KOPT-K1 (cell line): ENCODE measurements at regions not wholly inside any gene's neighbourhood (a gene's known extent, or its start where the extent isn't known, plus 50 kb on each side); places are given as distances from the start of the nearest gene placed in this dataset.

Source experiments
- H3K27ac ChIP-seq: fragments of 200-600 bp; sonication (generic); 2 replicates; pipeline ENCODE4 v1.5.1; 2016; ENCODE audit warnings: antibody characterized with exemption, mild to moderate bottlenecking, low read depth, low read length; ENCODE audit not compliant: poor library complexity, severe bottlenecking
- H3K36me3 ChIP-seq: fragments of 200-600 bp; sonication (generic); 2 replicates; pipeline ENCODE4 v1.5.1; 2017; ENCODE audit warnings: antibody characterized with exemption, mild to moderate bottlenecking, low read length, moderate library complexity; ENCODE audit not compliant: insufficient read depth
- H3K9me3 ChIP-seq: fragments of 200-600 bp; sonication (generic); 2 replicates; pipeline ENCODE4 v1.5.1; 2017; ENCODE audit warnings: antibody characterized with exemption, low read length, mild to moderate bottlenecking; ENCODE audit not compliant: insufficient read depth, poor library complexity, severe bottlenecking

DNA sequence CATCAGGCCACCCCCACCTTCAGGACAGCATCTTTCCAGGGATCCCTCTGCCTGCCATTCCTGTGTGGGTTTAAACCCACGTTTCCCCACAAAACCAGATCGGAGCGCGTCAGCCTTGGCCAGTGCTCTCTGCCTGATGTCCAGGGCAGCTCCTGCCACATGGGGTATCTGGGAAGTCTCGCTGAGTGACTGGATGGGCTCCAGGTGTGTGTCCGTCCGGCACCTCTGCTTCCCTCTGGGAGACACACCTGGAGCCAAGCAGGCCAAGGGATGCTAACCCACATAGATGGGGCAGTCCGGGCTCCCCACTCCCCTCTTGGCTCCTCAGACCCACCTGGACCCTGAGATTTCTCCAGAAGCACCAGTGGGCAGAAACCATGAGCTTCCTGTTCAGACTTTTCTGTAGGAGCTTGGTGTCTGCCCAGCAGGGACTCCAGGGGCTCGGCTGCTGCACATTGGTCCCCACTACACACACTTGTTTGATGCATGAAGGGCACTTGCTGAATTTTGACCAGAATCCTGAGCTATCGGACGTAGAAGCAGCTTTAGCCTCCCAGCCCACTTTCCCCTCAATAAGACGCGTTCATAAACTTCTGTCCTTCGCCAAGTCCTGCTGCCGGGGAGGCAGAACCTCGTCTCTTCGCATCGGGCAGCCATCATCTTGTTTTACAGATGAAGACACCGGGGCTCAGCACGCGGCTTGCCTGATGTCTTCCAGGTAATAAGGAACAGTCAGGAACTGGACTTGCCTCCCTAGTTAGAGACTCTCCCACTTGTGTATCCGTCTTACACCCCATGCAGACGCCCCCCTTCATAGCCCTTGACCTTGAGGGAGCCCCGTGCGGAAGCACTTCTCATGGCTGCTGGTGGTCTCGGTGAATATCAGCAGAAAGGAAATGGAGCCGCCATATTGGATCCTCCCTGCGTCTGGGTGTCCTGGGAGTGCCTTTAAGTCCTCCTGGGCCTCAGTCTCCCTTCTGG, 91.6 kb upstream of the ZNF469 start:
- H3K27ac ChIP-seq = no peak overlapping the region
- peaks cover 47% of the 10 kb centered on the region for H3K9me3 ChIP-seq
- no peaks in the 10 kb centered on the region for H3K36me3 ChIP-seq

DNA sequence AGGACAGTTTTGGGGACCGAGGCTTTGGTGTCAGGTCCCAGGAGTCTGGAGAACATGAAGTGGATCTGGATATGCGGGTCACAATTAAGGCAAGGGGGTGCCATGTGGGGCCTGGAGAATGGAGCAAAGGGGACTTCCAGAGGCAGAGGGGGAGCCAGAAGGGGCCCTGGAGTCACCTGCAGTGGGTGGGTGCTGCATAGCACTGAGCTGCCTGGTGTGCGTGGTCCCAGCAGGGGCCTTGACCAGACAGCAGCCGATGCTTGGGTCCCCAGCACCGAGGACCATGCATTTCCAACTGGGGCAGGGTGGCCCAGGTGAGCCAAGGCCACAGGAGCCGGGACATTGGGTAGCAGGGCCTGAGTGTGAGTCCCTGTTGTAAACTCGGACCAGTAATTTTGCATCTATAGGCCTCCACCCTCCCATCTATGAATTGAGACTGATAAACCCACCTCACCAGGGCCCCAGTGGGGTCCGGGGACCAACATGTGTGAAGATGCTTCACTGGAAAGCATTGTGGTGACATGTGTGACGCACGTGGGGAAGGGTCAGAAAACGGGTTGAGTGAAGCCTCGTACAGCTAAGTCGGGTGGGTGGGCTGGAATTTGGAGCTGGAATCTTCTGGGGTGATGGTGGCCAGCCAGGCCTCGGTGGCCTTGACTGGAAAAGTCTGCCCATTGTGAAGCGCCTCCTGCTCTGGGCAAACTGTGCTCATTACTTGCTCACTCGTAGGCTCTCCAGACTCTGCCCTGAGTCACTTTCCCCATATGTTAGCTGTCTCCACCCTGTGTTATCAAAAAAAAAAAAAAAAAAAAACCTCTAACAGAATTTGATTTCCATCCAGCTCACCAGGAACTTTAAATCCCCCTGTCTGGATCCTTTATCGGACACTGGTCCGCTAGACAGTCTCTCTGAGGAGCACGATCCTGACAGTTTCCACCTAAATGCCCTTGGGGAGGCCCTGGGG, 90.5 kb upstream of the ZNF469 start:
- Histone ChIP-seq H3K27ac (no peak overlapping the region), H3K36me3 (no peaks in the 10 kb centered on the region), H3K9me3 (peaks cover 35% of the 10 kb centered on the region)

DNA sequence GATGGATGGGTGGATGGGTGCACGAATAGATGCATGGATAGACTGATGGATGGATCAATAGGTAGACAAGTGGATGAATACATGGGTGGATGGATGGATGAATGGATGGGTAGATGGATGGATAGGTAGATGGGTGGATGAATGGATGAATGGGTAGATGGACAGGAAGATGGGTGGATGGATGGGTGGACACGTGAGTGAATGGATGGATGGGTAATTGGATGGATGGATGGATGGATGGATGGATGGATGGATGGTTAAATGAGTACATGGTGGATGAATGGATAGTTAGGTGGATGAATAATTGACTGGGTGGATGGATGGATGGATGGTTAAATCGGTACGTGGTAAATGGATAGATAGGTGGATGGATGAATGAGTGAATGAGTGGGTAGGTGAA, 89.7 kb upstream of the ZNF469 start:
- Histone ChIP-seq H3K27ac (no peak overlapping the region), H3K36me3 (no peaks in the 10 kb centered on the region), H3K9me3 (peaks cover 27% of the 10 kb centered on the region)

DNA sequence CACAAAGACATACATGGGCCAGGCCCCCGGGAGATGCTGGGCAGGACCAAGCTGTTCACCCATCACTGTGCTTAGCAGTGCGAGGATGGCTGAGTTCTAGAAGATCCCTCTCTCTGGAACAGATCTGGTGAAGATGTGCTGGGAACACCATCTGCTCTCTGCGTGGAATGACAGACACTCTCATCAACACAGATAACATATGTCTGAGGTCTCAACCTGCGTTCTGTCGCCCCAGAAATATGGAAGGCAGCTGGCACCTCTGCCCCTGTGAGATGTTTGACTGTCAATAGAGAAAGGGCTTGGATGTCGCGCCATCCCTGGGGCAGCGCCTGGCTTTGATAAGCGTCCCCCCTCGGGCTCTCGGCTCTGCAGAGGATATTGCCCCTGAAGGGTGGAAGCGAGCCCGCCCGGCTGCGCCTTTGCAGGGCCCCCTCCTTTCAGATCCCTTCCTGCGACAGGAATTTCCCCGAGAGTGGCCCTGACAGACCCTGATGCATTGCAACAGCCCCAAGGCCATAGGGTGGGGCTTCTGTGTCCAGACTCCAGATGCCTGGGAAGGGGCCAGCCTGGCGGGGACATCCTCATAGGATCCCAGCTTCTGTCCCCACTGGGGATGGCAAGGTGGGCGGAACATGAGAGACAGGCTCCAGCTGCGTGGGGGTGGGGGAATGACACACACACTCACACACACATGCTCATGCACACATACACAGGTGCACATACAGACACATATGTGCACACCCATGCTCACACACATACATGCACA, 86.9 kb upstream of the ZNF469 start:
- Histone ChIP-seq H3K9me3 (peaks cover 7% of the 10 kb centered on the region), H3K27ac (no peak overlapping the region), H3K36me3 (no peaks in the 10 kb centered on the region)

DNA sequence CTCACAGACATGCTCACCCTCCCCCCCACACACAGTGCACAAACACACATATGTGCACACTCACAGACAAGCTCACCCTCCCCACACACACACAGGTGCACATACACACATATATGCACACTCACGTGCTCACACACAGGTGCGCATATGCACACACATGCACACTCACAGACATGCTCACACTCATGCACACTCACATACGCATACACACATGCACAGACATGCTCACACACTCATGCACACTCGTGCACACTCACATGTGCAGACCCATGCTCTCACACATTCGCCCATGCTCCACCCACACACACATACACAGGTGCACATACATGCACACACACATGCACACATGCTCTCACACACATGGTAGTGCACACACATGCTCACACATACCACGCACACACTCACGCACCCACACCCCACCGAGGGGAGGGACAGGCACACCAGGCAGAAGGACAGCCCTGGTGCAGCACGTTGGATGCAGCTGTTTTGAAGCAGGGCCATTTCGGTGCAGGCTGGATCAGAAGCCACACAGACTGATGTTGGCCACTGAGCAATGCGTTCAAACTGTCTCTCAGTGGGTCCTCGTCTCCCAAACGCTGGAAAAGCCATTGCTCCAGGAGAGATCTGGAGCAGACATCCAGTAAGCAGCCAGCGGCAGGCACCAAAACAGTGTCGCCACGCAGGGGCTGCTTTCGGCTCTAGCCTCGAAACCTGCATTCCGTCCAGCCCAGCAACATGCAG, 86.2 kb upstream of the ZNF469 start:
- no peaks in the 10 kb centered on the region for H3K36me3 ChIP-seq
- no peak overlapping the region for H3K27ac ChIP-seq
- peaks cover 7% of the 10 kb centered on the region for H3K9me3 ChIP-seq

DNA sequence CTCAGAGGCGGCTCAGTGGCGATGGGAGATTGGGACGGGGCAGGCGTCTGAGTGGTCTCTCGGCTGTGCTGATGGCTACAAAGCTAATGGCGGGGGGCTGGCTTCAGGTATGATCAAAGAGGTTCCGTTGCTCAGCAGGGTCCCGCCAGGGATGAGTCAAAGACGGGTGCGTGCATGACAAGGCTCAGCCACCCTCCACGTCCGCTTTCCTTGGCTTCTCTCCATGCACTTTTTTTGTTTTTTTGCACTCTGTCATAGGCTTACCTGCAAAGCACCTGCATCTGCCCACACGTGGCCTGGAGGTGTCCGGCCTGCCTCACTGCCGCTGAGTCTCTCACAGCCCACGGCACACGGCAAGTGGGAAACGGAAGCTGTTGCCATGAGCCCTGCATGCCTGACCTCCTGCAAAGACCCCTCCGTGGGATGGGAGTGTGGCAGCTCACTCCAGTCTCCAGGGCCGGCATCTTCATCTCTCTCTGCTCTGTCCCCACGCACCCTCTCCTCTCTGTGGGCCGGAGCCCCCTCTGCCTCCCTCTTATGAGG, 85.5 kb upstream of the ZNF469 start:
- no peak overlapping the region for H3K27ac ChIP-seq
- no peaks in the 10 kb centered on the region for H3K36me3 ChIP-seq
- peaks cover under 1% of the 10 kb centered on the region for H3K9me3 ChIP-seq

DNA sequence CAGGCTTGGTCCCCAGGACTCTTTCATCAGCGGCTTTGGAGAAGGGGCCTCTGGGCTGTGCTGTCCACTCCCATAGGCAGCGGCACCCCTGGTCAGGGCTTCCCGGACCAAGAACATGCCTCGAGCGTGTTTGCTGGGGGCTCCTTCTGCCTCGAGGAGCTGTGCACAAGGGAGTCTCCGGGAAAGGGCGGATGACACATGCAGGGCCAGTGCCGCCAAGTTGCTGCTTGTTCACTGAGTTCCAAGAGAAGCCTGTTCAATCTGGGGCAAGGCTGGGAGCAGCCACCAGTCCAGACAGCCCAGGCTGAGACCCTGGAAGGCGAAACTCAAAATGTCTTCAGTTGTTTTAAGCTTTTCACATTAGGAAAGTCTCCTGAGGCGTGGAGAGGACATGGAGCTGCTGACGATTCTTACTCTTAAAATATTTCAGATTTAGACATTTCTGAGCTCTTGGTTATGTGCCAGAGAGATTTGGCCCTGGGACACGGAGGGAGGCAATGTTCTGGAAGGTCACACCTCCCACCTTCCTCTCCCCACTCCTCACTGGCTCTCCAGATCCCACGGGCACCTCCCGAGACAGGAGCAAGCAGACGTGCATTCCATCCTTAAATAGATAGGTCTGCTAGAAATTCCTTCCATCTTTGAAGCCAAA, 84.5 kb upstream of the ZNF469 start:
- Histone ChIP-seq H3K27ac (no peak overlapping the region), H3K9me3 (no peaks in the 10 kb centered on the region), H3K36me3 (no peaks in the 10 kb centered on the region)

DNA sequence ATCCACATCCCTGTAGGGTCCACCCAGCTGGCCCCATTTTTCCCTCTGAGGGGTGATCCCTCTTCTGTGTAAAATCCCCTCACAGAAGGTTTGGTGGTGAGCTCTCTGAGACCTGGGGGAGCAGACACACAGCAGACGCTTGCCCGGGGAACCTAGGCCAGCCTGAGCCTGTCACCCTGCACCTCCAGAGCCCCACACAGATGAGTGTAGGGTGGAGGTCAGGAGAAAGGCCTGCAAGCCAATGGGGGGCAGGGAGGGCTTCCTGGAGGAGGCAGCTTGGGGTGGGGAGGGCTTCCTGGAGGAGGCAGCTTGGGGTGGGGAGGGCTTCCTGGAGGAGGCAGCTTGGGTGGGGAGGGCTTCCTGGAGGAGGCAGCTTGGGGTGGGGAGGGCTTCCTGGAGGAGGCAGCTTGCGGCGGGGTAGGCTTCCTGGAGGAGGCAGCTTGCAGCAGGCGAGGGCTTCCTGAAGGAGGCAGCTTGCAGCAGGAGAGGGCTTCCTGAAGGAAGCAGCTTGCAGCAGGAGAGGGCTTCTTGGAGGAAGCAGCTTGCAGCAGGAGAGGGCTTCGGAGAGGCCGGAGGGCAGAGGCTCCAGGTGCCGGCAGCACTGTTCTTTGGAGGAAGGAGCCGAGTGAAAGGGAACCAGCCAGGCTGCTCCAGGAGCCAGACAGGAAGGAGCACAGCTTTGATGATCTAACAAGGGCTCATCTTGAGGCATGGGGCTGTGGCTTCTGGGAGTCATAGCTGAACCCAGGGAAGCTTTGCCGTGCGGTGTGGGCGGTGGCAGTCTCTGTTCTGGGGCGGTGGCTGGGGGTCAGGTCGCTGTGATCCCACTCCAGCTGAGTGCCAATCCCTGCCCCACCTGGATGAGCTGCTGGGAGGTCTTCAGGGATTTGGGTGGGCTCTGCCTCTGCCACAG, 83.7 kb upstream of the ZNF469 start:
- no peaks in the 10 kb centered on the region for H3K9me3 ChIP-seq
- no peak overlapping the region for H3K27ac ChIP-seq
- no peaks in the 10 kb centered on the region for H3K36me3 ChIP-seq

DNA sequence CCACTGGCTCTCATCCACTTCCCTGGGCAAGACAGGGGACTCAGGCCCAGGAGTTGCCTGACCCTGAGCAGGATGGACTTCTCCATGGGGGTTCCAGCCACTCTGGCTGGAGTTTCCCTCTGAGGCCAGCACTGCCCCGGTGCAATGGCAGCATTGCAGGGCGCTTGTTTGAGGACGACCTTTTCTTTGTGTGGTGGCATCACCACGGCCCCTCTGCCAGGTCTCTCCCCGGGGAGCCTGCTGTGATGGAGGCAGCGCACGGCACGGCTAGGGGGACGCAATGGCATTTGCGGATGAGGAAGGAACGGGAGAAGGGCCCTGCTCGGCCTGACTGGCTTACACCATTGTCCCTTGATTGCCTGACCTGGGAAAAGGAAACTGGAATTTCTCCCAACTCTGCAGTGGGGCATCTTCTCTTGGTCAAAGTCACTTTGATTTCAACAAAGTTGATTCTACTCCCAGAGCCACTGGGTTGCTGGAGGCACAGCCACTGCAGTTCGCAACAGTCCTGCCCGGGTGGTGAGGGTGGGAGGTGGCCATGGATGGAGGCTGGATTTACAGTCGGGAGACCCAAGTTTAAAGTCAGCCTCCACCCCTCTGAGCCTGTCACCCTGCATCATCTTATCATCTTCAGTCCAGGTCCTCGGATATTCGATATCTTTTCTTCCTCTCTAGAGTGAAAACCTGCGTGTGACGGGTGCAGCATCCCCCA, 82.9 kb upstream of the ZNF469 start:
- no peak overlapping the region for H3K27ac ChIP-seq
- H3K9me3 ChIP-seq = no peaks in the 10 kb centered on the region
- no peaks in the 10 kb centered on the region for H3K36me3 ChIP-seq

DNA sequence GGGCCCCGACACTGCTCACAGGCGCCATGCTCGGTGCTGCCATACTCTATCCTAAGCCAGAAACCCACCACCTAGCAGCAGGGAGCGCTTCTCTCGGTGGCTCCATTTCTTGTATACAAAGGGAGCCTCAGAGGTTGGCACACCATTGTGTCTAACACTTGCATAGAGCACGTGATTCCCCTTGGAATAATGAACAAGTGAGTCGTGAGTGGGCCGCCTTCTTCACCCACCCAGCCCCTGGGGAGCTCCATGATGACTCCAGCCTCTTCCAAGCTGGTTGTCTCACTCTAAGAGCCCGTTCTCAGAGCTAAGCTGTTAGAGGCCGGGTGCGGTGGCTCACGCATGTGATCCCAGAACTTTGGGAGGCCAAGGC, 82.3 kb upstream of the ZNF469 start:
- Histone ChIP-seq H3K27ac (no peak overlapping the region), H3K36me3 (no peaks in the 10 kb centered on the region), H3K9me3 (no peaks in the 10 kb centered on the region)

DNA sequence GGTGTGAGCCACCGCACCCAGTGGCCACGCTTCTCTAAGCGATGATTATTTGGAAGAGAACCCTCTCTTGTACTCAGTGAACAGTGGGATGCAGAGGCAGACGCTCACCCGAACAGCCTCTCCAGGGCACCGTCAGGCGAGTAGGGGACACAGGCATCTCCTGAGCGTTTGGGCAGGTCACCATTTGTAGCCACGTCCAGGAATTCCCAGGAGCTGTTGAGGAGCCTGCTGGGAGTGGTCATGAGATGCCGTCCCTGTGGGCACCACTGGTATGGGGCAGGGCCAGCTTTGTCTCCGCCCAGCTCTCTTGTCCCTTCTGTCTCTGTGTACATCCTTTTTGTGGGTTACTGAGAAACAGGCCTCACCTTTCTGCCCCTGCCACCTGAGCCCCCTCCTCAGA, 81.3 kb upstream of the ZNF469 start:
- Histone ChIP-seq H3K27ac (no peak overlapping the region), H3K36me3 (no peaks in the 10 kb centered on the region), H3K9me3 (no peaks in the 10 kb centered on the region)

DNA sequence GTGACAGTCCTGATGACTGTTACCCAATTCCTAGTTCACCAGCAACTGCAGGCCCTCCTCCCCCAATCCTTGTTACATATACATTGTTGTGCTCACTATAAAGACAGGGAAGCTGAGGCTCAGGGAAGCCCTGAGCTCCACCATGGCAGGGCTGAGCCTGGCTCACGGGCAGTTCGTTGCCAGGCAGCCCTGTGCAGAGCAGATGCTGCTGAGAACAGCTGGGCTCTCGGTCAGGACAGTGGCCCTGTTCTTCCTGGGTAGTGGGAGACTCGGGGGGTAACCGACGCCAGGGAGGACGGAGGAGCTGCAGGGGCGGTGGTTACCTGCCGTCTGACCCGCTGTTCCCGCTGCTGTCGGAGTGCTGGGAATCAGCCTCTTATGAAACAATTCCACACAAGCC, 80.9 kb upstream of the ZNF469 start:
- no peak overlapping the region for H3K27ac ChIP-seq
- no peaks in the 10 kb centered on the region for H3K36me3 ChIP-seq

More for the DNA sequence above, 80.9 kb upstream of the ZNF469 start:
- H3K9me3 ChIP-seq = no peaks in the 10 kb centered on the region
